Fibroblast of skin of scalp (primary cell): ENCODE measurements at regions not wholly inside any gene's neighbourhood (a gene's known extent, or its start where the extent isn't known, plus 50 kb on each side); places are given as distances from the start of the nearest gene placed in this dataset.

ENCODE experiments used
- DNase-seq: peaks from one replicate; pipeline ENCODE4 v3.0.0-alpha.2; 2013

DNA sequence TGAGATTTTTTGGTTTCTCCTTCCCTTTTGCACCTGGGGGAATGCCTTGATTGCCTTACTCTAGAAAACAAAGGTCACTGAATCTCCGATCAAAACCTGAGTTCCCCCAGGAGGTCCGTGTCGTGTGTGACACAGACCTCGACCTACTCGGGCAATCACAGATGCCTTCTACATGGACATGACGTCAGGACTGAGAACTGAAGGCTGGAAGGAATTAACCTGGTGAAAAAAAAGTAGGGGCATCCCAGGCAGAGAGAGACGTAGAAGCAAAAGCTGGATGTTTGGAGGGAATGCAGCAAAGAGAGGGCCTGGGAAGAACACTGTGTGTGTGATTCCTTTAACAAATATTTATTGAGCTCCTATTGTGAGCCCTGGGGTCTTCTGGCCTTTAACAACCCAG lies 178.0 kb downstream of the PRDM2 start:
- DNase-seq = no peak

DNA sequence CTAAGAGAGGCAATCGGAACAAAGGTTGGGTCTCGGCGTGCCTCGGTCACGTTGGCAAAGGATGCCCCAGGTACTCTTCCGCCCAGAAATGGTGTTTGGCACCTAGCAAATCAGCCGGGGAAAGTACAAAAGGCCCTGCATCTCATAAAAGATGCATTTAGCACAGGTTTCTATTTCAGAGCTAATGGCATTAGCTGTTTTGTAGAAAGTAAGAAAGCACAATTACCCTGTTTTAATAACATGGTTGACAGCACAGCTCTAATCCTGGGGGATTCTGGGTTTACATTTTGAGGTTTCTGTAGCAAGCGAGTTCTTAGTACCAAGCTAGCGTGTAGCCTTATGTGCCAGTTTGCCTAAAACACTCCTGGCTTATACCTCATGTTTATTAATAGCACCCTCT lies 178.5 kb downstream of the PRDM2 start:
- DNase-seq = no peak

DNA sequence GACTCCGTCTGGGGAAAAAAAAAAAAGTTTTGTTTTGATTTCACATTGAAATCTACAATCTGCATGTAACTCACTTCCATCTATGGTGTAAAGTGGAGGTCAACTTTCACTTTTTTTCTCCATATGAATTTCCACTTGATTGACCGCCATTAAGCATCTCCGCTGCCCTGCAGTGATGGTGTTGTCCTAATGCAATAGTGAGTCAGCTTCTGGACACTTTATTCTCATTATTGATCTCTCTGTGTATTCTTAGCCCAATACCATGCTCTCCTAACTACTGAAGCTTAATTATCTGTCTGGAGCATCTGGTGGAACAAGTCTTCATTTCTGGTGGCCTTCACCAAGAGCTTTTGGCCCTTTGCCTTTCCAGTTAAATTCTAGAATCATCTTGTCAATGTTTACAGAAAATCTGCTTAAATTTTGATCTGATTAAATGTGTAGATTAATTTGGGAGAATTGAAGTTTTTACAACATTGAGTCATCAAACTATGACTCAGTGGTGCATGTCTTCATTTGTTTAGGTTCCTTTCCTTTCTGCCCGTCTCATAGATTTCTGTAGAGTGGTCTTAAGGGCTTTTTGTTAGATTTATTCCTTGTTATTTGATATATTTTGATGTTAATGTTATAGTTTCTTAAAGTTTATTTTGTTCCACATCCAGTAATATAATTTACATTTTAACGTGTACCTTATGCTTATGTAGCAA lies 181.5 kb downstream of the PRDM2 start:
- DNase-seq = no peak

DNA sequence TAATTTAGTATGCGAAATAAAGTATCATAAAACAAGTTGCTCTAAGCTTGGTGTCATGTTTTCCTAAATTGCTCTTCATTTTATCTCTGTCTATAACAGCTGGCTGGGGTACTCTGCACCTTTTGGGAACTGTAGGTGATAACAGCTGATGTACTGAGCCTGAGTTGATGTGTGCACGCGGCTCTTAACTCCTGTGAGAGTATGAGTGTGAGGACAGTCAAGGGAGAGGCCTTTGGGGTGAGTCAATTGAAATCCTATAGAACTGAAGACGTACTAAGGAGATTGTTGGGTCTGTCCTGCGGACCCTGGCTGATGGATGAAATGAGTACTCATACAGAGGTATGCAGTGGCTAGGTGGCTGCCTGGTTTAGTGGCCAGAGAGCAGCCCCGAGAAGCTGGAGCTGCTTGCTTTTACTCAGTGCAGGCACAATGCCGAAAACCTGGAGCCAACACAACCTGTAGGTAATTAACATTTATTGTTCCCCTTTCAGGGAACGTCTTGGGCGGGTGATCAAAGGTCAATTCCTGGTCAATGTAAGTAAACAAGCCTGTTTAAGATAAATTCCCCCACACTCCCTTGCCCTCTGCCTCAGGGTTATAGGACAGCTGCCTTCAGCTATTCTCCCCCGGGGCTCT lies 188.5 kb downstream of the PRDM2 start:
- no peak for DNase-seq

DNA sequence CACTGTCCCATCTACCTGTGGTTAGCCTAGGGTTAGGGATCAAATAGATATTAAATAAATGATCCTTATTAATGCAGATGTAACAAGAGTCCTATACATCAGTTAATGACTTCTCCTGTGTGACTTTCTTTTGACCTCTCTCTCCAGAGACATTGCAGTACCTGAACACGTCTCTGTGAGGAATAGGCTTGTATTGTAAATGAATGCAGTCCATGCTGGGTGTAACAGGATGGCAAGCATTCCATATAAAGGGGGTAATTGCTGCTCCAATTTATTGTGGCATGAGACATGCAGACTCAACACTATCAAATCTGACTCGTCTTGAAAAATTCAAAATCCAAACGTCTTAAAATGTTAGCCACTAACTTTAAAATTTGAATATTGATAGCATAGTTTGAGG lies 189.5 kb downstream of the PRDM2 start:
- DNase-seq = no peak

DNA sequence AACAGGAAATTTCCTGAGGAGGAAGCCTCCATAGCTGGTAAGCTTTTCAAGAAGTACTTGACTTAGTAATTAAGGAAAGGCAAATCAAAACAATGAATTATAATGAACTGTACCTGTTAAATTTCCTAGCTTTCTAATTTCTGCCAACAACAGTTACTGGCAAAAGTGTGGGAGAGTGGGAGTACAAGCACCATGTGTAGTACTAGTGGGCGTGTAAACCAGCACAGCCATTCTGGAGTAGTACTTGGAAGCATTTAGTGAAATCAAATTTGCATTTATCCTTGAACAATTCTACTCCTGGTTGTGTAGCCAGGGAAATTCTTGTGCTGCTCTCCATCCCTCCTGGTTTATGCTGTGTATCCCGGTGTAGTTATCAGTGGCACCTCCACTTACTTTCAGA lies 190.8 kb downstream of the PRDM2 start:
- DNase-seq = no peak

DNA sequence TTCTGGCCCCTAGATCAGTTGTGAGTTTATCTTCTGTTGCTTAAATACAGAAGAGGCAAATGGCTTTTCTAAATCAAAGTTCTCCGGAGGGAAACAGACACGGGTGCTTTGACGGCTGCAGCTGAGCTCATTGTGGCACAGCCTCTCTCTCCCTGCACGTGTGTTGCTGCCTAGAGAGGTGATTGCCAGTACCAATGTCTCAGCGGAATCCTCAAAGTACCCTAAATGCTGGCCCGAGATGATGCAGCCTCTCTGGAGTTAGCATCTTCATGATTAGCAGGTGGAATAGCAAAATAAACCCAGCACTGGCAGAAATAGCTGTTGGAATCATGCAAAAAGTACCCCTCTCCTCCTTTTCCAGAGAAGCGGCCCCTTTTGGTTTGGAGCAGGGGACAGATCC lies 192.2 kb downstream of the PRDM2 start:
- no peak for DNase-seq

DNA sequence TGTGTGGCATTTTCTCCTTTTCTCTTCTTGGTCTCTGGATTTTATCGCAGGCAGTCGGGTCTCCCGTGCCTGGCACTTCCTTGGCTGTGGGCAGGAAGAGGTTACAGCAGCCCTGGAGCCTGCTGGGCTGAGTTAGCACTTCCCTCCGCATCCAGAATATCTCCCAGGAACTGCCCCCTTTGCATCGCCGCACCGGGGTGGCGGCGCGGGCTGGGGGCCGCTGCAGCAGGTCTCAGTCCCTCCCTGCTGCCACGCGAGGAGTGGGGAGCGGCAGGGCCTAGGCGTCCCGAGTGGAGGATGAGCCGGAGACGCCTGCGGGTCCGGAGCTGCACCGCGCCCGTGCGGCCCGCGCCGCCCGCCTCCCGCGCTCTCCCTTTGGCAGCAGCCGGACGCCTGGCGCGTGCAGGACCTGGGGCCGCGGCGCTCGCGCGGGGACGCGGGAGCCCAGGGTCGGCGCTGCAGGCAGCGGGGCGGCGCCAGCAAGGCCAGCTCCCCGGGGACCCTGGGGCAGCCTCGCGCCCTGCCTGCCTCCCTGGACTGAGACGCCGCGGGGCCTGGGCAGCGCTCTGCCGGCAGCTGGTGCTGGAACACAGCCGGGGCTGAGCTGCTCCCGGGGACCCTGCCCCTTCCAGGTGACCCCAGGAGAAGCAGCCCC lies 192.8 kb downstream of the PRDM2 start:
- no peak for DNase-seq

DNA sequence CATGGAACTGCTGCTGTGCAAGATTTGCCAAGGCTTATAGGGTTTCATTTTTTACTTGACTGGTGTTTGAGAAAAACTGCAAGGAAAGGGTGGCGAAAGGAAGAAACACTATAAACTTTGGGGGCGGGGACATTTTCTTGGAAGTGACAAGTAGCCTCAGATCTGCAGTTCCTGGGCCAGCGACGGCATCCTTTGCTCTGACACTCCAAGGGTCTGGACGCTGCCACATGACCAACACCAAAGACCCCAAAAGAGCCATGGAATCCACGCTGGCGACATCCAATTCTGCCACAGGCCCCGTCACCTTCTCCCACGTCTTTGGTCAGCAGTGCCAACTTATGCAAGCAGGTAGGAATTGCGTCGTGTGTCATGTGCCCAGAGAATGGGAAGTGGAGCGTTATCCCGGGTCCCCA lies 193.4 kb downstream of the PRDM2 start:
- no peak for DNase-seq

DNA sequence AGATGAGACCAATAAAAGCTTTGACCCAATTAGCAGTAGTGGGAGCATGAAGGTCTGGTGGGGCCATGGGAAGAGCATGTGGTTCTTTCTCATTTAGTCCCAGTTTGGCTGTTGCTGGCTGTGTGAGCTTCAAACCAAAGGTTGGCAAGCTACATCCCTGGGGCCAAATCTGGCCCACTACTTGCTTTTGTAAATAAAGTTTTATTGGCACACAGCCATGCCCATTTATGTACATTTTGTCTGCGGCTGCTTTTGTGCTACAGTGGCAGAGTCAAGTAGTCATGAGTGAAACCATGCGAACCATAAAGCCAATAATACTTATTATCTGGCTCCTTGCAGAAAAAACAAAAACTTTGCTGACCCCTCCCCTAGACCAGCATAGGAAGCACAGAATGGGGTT lies 196.9 kb downstream of the PRDM2 start:
- DNase-seq = no peak

DNA sequence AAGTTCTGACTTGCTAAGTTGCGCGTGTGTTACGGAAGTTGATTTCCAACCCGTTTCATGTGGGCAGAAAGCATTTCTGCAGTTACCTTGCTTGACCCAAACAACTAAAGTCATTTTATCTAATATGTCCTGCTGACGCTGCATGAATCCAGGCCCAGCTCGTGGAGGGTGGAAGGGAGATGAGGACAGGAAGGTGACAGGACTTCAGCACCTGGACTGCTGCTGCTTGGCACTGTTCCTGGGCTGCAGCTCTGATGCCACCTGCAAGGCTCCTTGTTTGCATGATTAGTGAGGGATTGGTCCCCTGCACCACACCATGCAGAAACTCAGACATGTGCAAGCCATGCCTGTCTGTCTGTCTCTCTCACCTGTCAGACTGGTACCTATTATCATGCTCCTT lies 198.4 kb downstream of the PRDM2 start:
- DNase-seq = no peak

DNA sequence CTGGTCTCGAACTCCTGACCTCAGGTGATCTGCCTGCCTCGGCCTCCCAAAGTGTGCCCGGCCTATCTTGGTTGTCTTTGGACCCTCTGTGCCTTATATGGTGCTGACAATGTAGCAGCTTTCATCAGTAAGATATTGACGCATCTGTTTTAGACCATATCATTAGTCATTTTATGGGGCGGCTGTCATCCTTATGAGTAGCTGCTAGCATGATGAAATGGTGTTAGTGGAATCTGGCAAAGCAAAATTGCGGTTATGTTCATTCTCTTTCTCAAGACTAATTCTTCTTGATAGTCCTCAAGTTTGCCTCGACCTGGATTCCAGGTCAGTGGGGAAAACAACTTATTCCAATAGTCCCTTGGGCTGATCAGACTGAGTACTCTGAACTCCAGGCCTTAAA lies 199.9 kb downstream of the PRDM2 start:
- peak; percentile 83 for DNase-seq

DNA sequence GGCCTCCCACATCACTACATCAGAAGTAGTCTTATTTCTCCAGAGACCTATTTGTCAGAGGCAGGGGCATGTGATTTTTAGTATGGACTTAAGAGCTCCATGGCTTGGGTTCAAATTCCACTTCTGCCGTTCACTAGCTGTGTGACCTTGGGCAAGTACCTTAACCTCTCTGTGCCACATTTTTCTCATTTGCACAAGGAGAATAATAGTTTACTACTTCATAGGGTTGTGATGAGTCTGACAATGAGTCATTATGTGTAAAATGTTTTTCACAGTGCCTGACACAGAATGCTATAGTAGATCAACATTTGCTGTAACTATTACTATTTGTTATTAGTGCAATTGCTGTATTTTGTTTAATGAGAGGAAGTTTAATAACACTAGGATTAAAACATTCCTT lies 200.6 kb downstream of the PRDM2 start:
- peak; percentile 28 for DNase-seq

DNA sequence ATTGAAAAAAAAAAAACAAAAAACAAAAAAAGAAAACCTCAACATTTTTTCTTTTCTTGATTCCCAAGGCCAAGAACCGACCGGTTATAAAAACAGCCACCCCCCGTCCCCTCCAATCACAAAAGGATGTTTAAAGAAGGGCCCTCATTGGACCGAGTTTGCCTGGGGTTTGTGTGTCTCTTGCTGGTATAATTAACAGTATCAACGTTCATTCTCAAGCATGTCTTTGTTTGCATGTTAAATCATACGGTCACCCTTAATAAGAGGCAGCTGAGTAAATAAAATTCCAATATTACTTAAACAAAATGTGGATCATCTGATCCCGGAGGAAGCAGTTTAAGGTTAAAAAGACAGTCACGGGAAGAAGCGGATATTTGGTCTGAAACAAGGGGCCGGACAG lies 201.1 kb downstream of the PRDM2 start:
- DNase-seq = peak; percentile 58

DNA sequence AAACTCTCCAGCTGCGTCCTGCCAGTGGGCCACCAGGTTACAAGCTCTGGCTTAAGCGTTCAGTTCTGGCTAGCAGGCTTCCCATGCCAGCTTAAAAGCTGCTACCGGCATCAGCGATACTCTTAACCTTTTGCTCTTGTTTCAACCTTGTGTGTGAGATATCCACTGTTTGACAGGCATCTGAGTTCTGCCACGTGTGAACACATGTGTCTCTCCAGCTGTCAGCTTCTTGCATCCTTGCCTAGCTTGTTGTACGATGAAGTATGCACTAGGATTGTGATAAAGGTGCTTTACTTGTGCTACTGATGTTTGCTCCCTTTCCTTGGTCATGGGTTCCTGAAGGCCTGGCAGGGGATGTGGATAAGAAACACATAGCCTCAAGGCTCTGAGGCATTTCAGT lies 201.6 kb downstream of the PRDM2 start:
- no peak for DNase-seq

DNA sequence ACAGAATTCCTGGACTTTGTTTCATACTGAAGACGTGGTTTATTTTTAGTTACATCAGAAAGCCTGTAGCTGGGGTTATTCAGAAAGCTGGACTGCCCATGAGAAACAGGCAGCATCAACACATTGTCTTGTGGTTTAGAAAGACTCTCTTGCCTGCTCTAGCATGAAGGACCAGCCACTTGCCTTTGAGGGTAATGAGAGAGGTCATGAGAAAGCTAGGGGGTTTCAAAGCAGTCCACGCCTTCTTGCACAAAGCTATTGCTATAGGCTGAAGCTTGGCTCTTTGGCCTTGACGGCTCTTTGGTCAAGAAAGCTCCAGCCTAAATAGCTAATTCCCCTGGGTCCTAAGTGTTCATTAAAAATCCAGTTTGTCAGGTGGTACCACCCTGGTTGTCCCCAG lies 208.1 kb downstream of the PRDM2 start:
- DNase-seq = no peak

DNA sequence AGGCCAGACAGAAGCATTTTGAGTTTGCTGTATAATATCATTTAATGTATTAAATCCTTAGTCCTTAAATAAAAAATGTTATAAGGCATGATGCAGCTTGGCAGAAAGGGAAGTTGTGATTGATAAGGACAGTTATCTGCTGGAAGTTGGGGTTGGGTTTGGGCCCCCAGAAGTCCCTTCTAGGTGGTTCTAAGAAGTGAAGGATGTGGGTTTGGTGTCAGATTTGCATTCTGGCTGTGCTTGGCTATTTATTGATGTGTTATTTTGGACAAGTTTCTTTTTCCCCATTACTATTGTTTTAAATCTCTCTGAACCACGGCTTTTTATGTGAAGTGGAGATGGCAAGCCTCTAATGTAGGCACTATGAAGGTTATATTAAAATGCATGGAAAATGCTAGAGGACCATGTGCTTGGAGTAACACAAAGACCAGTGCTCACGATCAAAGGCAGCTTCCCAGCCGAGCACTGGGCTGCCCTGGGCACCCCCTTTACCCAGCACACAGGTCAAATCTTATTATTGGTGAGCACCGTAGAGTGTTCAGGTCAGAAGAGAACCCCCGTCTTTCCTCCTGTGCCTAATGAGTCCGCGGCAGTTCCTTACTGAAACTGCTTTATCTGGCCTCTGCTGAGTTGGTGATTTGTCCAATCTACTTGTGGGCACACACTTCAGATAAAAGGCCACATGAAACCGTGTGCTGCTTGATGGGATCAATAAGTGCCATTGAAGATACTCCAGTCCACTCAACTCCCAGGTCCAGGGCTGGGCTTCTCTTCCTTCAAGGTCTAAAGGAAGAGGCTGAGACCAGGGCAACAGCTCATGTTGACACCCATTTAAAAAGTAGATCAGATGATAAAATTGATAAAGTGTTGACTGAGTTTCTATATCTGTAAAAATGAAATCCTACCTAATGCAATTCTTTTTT lies 212.0 kb downstream of the PRDM2 start:
- DNase-seq = no peak

DNA sequence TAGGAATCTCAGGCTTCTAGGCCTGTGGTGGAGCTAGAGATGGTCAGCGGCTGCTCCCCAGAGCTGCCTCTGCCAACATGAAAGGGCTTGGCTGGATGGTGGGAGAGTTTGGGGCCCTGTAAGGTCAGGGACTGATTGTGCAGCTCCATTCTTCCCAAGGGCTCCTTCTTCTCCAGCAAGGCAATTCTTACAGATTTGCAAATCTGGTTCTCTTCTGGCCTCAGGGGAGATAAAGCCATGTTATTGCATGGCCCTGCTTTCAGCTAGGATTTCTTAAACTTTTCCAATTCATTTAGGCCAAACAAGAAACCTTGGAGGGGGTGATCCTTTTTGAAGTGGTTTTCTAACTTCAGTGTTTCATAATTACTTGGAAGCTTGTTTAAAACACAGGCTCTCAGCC lies 213.4 kb downstream of the PRDM2 start:
- no peak for DNase-seq

DNA sequence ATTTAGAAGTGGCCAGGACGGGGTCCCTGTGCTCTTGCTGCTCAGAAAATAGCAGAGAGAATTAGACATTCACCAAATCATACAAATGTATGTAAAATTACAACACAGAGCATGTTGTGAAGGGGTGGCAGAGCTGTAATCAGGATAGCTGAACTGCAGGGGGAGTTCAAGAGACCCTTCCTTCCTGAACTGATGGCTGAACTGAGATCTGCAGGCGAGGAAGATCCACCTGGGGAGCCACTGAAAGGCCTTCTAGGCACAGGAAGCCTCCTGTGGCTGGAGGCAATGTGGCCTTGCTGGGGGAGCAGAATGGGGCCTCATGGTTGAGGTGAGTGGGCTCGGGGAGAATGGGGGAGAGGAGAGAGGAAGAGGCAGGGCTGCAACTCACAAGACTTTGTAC lies 216.5 kb downstream of the PRDM2 start:
- DNase-seq = no peak

DNA sequence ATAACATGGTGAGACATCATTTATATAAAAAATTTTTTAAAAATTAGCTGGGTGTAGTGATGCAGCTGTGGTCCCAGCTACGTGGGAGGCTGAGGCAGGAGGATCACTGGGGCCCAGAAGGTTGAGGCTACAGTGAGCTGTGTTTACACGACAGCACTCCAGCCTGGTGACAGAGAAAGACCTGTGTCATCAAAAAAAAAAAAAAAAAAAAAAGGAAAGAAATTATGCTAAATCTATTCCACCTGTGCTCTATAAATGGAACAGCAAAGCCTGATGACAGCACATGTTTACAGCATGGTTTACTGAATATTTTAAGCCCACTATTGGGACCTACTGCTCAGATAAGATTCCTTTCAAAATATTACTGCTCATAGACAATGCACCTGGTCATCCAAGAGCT lies 217.6 kb downstream of the PRDM2 start:
- no peak for DNase-seq

DNA sequence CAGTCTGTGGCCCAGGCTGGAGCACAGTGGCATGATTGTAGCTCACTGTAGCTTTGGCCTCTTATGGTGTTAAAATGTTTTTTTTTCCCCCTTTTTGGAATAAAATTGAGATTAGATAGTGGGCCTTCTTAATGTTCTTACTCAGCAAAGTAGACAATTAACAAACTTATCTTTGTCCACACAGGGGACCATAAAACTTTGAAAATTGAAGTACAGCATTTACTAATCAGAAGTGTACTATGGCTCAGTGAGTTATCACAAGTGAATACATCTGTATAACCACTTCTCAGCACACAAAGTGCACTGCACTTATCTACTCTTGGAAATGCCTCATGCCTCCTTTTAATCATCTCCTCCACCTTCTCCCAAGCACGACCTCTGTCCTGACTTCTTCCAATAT lies 218.9 kb downstream of the PRDM2 start:
- DNase-seq = no peak

DNA sequence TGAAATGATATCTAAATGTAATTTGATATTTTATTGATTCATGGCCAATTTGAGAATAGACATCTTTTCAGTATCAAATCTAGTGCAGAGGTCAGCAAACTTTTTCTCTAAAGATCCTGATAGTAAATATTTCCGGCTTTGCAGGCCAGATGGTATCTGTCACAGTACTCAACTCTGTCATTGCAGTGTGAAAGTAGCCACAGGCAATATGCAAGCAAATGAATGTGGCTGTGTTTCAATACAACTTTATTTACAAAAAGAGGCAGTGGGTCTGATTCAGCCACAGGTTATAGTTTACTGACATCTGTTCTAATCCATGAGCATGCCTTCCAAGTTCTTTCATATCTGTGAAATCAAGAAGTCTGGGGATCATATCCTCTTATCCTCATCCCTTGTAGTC lies 221.2 kb downstream of the PRDM2 start:
- no peak for DNase-seq

DNA sequence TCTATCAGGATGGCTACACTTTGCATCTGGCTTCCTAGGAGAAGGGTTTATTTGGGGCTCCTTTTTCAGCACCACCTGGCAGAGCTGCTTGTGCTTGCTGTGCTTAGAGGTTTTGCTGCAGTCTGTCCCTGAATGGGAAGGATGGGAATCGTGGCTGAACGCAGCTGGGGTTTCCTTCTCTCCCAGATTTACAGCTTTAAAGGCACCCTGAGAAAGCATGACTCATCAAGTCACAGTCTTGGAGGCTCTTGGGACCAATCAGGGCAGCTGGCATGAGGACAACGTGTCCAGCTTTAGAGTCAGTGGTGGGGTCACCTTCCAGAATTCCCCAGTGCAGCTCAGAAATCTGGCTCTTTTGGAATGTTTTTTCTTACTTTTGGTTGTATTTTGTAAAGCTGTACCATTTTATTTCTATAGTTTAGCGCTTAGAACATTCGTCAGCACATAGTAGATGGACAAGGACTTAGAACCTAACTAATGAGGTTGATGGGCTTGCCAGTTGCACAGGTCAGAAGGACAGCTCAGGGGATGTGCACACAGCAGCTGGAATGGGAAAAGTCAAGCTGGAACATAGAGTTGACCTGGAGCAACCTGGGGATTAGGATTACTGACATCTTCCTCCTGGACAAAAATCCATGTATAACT lies 222.6 kb downstream of the PRDM2 start:
- DNase-seq = no peak
